T-helper 2 cell treated with Interferon-gamma antibody and Interleukin-4, amounts not matched to agents 100 ng/mL and 5 ng/mL, for 36 hours (primary cell): ENCODE measurements at regions not wholly inside any gene's neighbourhood (a gene's known extent, or its start where the extent isn't known, plus 50 kb on each side); places are given as distances from the start of the nearest gene placed in this dataset.

Experiments used
- intact Hi-C: fragments of 100-400 bp; cut with micrococcal nuclease; formaldehyde crosslinking; loops from one replicate; pipeline ENCODE4 v1.15.1; 2023

- intact Hi-C loops, result no loop called here
Observed at GRCh38 chr7:22962775-22963350, 51.1 kb downstream of the HYCC1 start.

DNA sequence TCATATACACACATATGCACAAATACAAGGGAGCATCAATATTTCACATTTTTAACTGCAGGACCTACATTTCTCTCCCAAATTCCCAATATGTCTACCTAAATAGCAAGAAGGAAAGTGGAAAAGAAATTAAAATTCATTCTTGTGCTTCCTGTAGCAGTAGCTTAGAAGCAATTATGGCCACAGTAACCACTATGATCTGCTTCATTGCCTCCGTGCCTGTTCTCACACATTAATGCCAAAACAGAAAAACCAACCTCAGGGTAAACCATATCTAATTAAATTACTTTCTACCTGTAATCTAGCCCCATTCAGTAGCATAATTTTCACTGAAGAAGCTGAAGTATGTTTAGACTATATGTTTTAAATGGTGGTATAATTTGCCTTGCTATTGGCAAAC lies 55.2 kb downstream of the HYCC1 start:
- intact Hi-C loops, result no loop called here

DNA sequence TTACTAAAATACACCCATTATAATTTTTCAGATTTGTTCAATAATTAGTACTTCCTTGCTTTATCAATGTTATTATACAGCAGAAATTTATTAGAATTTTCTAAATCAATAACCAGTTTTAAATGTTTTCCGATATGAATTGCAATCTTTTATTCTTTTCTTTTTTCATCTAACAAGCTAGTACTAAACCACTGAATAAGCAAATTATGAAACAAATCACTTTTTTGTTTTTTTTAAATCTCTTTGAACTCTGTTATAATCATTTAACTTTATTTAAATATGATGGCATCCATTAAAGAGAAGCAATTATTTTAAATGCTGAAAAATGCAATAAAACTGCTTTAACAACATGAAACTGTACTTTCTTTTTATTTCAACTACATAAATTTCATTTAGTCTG lies 59.7 kb downstream of the HYCC1 start:
- intact Hi-C loops, result no loop called here

- intact Hi-C loops, result no loop called here
Observed at GRCh38 chr7:22952306-22953015, 61.5 kb downstream of the HYCC1 start.

- intact Hi-C loops, result no loop called here
Observed at GRCh38 chr7:22949944-22950343, 64.0 kb downstream of the HYCC1 start.

- intact Hi-C loops, result no loop called here
Observed at GRCh38 chr7:22949221-22949620, 64.7 kb downstream of the HYCC1 start.

DNA sequence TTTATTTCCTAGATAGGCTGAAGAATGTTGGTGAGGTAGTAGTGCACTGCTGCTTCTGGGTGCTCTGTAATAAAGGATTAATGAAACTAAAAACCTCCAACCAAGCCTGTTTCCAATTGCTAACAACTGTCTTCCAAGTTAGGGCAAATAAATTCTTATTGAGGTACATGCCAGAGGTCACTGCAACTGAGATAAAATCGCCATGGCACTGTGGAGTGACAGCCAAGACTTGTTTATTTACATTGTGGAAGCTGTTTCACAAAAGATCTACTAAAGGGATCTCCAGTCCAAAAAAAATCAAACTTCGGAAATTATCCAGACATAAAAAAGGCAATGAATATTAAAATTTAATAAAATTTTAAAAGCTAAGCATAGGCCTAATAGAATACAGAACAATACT lies 65.2 kb downstream of the HYCC1 start:
- intact Hi-C loops, result no loop called here

DNA sequence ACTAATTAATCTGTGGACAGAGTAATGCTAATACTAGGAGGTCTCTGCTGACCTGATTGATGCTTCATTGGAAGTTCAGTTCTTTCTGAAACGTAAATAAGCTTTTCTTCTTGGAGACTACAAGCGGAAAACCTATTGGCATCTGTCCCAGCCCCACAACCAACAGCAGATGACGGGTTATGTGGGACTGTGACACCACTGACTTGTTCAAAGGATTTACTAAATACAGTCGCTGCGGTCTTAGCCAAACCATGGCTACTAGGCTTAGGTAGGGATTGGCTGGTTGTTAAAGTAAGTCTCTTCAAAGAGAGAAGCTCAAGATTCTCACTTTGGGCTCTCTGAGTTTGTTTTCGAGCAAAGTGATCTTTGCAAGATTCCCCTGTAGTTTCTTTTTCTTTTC lies 68.3 kb downstream of the HYCC1 start:
- intact Hi-C loops, result no loop called here

DNA sequence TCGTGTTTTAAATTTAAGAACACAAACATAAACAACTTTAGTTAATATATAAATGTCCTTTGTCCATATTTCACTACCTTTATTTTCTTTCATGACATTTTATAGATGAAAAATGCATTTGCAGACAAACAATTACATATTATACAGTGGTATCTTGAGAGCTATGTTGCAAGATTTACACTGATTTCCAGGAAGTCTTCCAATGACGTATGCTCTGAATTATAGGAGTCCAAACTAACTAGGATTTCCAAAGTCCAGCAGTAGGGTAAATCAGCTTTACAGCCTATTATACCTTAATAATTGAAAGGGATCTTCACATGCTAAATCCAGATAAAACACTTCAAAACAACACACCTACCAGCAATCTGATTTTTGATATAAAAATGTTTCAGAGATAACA lies 69.4 kb downstream of the HYCC1 start:
- intact Hi-C loops, result no loop called here

- intact Hi-C loops, result no loop called here
Observed at GRCh38 chr7:22944022-22944421, 69.9 kb downstream of the HYCC1 start.

DNA sequence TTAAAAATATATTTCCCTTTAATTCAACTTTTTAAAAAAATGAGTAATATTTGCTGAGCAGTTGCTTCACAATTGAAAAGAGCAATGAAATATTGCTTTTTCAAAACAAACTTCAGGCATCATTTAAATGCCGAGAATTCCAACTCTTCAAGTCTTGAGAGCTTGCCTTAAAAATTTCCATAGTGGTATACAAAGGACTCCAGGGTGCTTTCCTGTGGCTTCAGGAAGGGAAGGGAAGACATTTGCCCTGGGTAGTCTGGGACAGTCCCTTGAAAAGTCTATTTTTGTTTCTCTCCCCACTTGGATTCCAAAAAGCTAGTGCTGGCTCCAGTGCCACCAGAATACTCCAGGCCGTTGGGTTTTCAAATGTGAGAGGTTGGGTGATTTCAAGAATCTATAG lies 71.7 kb downstream of the HYCC1 start:
- intact Hi-C loops, result no loop called here

DNA sequence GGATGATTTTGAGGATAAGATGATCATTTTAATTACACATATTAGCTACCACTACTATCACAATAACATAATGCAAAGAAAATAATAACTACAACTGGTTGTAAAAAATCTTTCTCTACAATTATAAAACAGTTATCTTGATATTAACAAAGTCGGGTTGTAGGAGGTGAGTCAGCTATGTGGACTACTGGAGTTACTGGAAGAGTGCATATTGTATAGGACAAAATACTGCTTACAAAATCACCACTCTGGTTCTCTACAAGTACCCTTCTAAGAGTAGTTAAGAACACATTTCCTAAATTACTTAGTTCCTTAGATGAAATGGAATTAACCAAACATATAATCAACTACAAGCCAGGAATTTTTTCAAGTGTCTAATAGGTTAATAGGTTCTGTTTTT lies 74.1 kb downstream of the HYCC1 start:
- intact Hi-C loops, result loop anchor here (5.0 kb wide), 1 partner anchor 117 kb away; no protein-coding TSS in a partner anchor

DNA sequence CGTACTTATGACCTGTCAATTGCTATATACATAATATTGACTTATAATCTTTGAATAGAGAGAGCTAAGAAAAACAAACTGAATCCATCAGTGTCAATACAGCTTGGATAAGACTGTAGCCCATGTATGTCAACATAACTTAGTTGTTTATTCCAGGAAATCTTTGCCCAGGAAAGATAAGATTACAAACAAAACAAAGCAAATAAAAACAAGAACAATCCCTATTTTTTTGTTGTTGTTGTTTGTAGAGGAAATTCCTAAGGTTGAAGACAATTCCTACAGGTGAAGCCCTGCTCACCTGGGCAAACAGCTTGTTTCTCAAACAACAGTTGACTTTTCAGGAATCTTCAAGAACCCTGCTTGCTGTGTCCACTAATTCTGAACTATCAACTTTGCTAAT lies 76.0 kb downstream of the HYCC1 start:
- intact Hi-C loops, result loop anchor here (5.0 kb wide), 1 partner anchor 119 kb away; no protein-coding TSS in a partner anchor

- intact Hi-C loops, result loop anchor here (5.0 kb wide), 1 partner anchor 121 kb away; no protein-coding TSS in a partner anchor
Observed at GRCh38 chr7:22936246-22936645, 77.7 kb downstream of the HYCC1 start.

GRCh38 chr7:22935269-22935668 lies 78.7 kb downstream of the HYCC1 start:
- intact Hi-C loops, result loop anchor here (5.0 kb wide), 1 partner anchor 122 kb away; no protein-coding TSS in a partner anchor

GRCh38 chr7:22934473-22935065 lies 79.4 kb downstream of the HYCC1 start:
- intact Hi-C loops, result loop anchor here (5.0 kb wide), 1 partner anchor 123 kb away; no protein-coding TSS in a partner anchor

GRCh38 chr7:22934023-22934422 lies 79.9 kb downstream of the HYCC1 start:
- intact Hi-C loops, result no loop called here

DNA sequence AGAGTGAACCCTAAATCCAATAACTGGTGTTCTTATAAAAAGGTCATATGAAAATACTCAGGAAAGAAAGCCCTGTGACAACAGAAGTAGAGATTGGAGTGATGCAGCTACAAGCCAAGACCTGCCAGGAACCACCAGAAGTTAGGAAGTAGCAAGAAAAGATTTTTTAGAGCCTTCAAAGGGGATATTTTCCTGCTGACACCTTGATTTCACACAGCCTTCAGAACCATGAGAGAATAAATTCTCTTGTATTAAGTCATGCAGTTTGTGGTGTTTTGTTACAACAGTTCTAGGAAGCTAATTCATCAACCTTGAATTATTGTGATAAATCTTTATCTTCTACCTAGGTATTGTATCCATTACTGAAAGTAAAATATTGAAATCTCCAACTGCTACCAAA lies 81.0 kb downstream of the HYCC1 start:
- intact Hi-C loops, result no loop called here

- intact Hi-C loops, result no loop called here
Observed at GRCh38 chr7:22931011-22931410, 82.9 kb downstream of the HYCC1 start.

DNA sequence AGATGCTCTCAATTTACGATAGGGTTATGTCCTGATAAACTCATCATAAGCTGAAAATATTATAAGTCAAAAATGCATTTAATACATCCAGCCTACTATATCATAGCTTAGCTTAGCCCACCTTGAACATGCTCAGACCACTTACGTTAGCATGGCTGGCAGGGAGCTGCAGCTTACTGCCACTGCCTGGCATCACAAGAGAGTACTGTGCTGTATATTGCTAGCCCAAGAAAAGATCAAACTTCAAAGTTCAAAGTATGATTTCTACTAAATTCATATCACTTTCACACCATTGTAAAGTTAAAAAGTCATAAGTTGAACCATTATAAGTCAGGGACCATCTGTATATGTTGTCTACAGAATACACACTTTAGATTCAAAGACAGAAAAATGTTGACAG lies 91.6 kb downstream of the HYCC1 start:
- intact Hi-C loops, result no loop called here

DNA sequence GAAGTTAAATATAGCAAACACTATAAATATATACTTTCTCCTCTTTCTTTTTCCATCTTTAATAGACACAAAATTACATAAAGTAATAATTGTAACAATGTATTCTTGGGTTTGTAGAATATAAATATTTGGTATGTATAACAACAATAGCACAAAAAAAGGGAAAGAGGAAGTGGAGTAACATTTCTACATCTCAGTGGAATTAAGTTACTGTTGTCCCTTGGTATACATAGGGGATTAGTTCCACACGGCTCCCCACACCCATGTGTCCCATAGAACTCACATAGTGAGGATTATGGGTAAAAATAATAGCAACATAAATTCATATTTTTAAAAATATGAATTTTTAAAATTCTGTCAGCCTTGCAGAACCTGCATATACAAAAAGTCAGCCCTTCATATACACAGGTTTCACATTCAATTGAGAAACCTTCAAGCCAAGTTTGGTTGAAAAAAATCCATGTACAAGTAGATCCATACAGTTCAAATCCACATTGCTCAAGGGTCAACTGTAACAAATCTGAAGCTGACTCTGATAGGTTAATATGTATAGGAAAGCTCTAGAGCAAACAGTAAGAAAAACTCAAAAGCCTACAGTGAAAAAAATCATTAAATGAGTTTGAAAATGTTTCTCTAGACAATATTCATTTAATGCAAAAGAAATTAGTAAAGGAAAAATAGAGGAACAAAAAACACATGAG lies 92.4 kb downstream of the HYCC1 start:
- intact Hi-C loops, result no loop called here

- intact Hi-C loops, result no loop called here
Observed at GRCh38 chr7:22920672-22921071, 93.3 kb downstream of the HYCC1 start.
